GM18517 (cell line): ENCODE measurements at regions not wholly inside any gene's neighbourhood (a gene's known extent, or its start where the extent isn't known, plus 50 kb on each side); places are given as distances from the start of the nearest gene placed in this dataset.

Experiments used
- ATAC-seq: cut with Tn5 transposase; IDR thresholded peaks from one replicate; pipeline ENCODE4 v1.9.1; 2021; ENCODE audit warnings: mild to moderate bottlenecking, moderate library complexity; ENCODE audit not compliant: unreplicated experiment

DNA sequence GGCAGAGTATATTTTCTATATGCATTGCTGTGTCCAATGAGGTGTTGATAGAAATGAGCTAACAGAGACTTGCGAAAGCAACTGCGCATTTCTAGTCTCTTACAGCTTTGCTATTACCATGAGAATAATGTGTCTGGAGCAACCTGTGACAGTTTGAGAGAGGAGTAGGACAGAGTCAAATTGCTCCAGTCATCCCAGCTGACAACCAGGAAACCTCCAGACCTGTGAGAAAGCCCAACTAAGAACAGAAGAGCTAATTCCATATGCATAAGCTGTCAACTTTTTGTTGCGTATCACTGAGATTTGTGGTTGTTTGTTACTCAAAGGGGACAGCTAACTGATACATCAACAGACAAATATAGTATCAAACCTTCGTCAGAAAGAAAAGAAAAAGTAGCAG is 354.1 kb upstream of the LRRC7 start:
- ATAC-seq, result no peak

DNA sequence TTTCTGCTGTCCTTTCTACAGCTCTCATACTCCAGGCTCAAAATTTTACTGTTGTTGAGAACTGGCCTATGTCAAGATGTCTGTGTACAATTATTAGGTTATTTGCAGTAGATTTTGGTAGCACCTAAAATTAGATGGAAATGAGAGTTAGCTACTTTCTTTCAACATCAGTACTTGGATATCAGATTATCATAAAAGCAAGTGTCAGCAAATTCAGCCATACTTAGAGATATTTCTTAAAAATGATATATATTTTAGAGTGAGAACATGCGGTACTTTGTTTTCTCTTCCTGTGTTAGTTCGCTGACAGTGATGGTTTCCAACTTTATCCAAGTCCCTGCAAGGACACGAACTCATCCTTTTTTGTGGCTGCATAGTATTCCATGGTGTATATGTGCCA is 351.8 kb upstream of the LRRC7 start:
- no peak for ATAC-seq

DNA sequence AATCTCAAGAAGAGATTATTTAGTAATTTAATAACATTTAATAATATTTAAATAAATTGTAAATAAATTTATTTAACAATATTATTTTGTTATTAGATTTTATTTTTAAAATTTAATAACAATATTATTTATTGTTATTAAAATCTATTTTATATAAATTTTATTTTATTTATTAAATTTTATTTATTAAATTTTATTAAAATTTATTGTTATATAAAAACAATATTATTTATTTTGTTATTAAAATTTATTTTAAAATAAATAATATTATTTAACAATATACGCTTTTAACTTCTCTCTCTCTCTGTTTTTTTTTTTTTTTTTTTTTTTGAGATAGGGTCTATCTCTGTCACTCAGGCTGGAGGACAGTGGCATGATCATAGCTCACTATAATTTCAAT is 347.1 kb upstream of the LRRC7 start:
- no peak for ATAC-seq

DNA sequence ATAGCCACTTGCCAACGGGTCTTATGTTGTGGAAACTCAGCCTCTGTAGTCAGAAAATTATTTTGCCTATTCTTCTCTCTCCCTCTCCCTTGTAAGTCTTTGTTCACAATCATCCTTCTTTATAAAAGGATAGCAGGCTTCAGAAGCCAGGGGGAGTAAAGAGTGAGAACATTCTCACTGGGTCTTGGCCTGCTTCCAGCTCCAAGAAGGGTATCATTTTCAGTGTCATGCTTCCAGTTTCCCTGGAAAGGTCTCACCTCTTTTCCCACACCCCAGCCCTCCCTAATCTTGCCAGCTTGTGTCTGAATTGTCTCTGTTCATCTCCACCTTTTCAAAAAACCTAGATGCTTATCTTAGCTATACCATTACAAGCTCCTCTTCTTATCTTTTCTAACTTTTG is 346.2 kb upstream of the LRRC7 start:
- ATAC-seq, result no peak

DNA sequence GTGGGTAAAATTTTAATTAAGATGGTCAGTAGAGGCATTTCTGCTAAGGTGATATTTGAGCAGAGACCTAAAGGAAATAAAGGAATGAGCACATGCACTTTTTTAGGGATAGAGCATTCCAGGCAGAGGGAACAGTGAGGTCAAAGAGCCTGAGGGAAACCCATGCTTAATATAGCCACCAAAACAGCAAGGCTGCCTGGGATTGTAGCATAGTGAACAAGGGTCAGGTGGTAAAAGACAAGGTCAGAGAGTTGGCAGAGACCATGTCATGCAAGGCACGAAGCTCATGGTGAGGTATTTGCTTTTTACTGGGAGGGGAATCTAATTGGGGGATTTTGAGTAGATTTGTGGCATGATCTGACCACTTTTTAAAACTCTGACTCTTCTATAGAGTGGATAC is 344.6 kb upstream of the LRRC7 start:
- no peak for ATAC-seq

DNA sequence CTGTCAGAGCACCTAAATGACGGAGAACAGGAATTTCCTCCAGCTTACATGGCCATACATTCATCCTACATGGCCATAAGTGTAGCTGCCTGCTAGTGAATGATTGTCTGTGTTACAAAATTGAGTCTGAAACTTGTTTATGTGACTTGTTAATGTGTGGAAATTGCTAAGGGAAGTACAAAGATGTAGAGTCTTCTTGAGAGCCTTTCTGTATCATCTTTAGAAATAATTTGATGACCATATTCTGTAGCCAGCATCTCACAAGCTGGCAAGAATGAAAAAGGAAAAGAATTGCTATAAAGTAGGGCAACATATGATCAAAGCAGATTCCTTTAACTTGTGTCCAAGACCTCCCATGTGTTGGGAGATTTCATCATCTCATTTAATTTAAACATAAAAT is 339.2 kb upstream of the LRRC7 start:
- ATAC-seq, result no peak

DNA sequence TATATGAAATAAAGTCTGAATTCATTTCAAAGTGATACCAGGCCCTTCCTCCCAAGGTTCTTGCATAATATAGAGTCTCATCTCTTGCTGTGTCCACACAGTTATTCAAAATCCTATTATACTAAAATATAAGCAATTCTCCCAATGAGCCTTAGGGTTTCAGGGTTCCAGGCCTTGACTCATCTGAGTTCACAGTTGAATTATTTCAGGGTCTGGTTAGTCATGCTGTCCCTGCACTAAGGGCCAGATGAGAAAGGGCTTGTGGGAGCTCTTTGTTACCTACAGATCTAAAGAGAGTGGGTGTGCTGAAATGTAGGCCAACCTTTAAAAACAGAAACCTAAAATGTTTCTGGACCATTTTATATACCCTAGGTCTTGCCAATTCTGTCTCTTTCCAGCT is 337.5 kb upstream of the LRRC7 start:
- ATAC-seq, result no peak

DNA sequence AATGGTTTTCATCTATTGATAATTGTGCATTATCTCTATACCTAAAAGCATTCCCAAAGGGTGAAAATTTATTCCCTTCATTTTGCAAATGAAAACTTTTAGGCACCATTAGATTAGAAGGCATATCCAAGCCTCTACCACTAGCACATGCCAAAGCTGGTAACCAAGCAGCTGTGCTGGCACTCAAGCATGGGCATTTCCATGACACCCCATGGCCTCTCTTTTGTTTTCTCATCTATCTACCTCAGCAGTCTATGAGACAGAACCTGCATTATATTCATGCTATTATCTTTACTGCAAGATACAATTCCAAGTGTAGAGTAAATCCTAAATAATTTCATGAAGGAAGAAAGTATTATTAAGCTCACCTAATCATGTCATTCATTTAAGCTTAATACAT is 334.3 kb upstream of the LRRC7 start:
- no peak for ATAC-seq

DNA sequence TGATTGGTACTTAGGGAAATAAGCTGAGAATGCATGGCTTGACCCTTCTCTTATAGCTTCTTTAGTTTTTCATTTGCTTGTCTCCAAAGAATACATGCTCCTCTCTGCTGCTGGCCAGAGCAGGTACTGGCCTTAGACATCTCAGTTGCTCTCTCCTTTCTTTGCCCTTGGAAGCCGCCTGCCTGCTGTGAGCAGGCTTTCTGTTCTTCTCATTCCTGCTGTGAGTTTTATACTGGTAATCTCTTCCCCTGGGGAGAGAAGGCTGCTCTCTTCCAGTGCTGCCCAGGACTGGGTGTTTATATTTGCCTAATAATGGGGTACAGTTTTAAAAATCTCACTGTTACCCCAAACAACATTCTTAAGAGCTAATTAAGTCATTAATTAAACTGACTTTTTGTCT is 323.5 kb upstream of the LRRC7 start:
- no peak for ATAC-seq

DNA sequence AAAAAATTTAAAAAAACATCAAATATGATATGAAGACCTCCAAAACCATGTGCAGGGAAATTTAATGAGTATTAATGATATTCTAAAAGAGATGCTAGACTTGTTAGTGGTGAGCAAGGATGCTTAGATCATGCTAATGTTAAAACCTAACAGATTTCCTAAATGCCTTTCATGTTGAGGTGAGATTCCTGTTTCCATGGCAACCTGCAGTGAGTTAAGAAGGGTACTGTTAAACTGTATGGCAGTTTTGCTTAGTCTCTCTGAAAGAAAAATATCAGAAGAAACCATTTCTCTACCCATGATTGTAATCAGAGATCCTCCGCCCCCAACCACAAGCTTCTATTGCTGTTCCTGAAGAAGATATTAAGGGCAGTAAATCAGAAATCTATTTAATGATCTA is 321.6 kb upstream of the LRRC7 start:
- no peak for ATAC-seq

DNA sequence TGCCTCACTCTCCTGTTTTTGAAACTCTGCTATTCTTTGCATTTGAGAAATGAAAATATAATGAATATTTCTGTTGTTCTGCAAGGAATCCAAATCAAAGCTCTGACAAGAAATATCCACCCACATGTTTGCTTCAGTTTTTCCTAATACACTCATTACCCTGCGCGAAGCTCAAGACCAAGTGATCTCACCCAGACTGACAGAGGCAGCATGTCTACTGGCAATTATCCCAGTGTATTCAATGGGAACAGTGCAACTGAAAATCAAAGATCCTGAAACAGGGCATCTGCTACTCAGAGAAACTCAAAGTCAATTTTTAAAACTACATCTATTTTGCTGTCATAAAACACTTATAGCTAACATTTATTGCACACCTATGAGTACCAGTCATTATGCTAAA is 321.0 kb upstream of the LRRC7 start:
- ATAC-seq, result no peak

DNA sequence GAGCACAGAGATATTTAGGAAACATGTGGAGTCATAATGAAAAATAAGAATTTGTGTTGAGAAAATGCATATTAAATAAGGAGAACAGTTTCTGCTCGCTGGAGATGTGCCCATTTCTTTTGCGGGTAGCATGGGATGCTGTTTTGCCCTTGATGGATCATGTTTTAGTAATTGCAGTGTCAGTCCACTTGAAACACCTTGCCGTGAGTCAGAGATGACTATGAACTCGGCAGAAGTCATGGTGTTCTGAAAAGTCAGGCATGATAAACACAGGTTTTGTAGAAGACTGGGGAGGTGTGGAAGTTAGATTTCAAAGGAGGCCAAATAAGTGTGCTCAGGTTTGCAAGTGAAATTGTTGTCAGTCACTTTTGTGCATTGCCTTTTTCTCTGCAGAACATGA is 315.0 kb upstream of the LRRC7 start:
- ATAC-seq, result no peak

DNA sequence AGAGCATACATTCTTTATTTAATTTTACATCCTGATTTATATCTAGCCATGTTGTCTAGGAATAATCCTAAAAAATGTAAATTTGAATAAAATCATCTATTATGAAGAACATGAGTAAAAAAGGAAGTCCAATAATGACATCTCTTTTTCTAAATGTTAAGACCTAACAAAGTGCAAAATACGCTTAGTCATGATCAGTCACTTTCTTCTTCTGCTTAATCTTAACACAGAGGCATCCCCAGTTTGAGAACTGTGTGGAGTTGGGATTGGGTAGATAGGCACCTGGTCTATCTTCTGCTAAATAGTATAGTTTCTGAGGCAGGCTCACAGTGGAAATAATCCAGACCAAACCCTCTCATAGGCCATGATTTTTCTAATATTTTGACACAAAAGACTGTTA is 311.7 kb upstream of the LRRC7 start:
- no peak for ATAC-seq

DNA sequence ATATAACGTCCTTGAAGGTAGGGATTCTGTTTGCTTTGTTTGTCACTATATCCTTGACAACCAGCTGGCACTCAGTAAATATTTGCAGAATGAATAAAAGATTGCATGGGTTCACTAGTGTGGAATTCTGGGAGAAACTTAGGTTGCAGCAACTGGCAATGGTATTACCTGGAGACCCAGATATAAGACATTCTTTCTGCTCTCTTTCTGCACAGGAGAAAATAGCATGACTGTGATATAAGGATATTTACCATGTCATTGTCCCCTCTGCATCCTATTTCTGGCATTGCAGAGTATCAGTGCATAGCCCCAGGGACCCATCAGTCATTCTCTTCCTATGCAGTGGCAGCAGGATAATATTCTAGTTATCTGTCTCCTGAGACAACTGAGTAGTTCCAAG is 308.9 kb upstream of the LRRC7 start:
- ATAC-seq, result no peak

DNA sequence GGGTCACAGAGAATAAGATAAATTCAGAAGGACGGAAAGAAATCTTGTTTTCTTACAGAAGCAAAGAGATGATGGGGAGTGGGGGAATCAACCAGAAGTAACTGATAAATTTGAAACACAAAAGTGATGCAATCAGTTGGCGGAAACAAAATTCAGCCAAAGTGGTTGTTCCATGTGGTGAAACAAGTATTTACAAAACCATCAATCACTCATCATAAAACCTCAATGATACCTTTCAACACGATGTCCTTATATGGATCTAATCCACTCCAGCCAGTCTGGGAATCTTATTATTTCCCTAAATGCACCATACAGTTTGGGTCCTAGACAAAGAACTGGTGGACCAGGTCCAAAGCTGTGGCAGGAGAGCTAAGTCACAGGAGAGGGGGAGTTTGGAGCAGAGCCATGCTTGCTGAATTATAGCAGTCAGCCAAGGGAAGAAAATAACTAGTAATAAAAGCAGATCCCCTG is 303.8 kb upstream of the LRRC7 start:
- ATAC-seq, result no peak

DNA sequence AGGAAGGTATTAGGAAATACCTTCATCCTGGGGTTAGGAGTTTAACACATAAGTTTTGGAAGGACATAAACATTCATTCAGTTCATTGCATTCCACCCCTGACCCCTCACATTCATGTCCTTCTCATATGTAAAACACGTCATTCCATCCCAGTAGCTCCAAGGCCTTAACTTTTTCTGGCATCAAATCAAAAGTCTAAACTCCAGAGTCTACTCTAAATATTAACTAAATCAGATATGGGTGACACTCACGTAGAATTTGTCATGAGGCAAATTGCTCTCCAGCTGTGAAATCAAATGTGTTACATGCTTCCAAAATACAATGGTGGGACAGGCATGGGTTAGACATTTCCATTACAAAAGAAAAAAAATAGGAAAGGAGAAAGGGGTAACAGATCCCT is 298.2 kb upstream of the LRRC7 start:
- no peak for ATAC-seq

DNA sequence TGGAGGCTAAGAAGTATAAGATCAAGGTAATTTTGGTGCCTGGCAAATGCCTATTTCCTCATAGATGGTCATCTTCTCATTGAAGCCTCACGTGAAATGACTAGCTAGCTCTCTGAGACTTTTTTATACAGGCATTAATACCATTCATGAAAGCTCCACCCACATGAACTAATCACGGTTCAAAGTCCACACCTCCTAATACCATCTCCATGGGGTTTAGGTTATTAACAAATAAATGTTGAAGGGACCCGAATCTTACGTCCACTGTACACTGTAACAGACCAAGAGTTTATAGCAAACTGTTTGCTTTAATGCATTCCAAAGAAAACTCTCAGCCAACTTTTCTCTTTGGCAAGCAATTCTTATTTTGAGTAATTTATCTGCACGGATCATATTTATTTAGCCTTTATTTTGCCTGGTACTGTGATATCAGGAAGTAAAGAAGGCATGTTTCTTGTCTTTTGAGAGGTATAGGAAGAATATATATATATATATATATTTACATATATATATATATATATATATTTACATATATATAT is 296.1 kb upstream of the LRRC7 start:
- ATAC-seq, result no peak

DNA sequence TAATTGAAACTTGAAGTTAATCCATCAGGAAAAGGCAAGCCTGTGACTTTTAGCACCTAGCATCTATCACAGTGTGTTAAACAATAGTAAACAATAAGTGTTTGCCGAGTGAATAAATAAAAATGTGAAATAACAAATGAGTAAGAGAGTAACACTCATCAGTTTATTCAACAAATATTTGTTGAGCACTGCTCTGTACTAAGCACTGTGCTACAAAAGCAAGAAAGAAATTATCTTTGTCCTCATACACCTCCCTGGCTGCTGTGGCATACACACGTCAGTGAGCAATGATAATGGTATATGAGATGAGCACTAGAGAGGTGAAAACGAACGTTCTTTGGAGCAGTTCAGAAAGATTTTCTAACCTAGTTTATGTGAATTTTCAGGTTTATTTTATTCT is 295.0 kb upstream of the LRRC7 start:
- no peak for ATAC-seq

DNA sequence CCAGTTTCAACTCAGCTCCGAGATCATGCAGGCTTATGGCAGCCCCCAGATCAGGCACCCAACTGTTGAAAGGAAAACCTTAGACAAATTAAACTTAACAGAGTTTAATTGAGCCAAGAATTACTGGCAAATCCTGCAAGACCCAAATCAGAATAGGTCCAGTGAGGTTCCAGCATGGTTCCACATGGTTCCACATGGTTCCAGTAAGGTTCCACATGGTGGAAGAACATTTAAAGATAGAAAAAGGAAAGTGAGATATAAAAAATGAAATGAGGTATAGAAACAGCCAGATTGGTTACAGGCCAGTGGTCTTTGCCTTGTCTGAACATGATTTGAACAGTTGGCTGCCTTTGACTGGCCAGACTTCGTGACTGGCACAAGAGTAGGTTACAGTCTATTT is 288.8 kb upstream of the LRRC7 start:
- ATAC-seq, result no peak

DNA sequence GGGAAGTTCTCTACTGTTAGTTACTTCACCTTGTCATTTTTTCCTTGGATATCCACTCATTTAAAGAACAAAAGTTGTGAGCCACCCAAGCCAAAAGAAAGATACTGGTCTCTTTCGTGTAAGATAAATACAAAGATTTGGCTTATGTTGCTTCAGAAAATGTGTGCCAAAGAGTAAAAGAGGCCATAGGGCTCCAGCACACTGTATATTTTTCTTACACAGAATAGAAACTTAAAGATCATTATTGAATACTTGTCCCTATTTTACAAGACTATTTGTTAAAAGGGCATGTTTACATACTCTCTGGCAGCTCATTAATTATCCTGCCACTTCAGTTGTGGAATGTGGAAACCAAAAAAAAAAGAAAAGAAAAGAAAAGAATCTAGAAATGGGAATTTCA is 284.2 kb upstream of the LRRC7 start:
- ATAC-seq, result no peak

DNA sequence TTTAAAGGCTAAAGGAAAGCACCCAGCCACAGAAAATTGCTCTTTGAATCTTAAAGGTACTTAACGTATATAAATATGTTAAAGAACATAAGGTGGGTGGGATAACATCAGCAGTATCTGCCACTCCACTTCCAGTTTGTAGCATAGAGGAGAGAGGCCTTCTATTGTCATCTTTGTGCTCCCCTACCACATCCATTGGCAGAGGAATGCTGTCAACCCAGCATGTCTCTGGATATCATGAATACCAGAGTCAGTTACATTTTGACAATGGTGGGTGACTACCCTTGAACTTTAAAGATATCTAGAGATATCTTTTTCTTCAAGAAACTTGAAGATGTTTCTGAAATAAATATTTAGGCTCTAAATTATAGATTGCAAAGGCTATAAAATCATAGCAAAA is 283.2 kb upstream of the LRRC7 start:
- ATAC-seq, result no peak

DNA sequence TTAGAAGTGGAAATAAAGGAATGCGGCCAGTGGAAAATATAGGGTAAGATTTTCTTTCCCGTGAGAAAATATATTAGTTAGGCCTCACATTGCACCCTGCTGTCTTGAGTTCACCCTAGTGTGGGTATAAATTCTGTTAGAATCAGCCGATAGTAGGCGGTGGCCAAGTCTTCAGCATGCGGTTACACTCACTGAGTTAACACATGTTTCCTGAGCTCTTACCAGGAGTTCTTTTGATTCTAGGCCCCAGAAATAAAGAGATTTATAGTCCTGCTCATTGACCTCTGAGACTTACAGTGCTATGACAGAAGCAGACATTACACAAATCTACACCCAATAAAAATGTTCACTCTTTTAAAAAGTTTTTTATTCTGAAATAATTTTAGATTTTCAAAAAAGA is 279.3 kb upstream of the LRRC7 start:
- no peak for ATAC-seq

DNA sequence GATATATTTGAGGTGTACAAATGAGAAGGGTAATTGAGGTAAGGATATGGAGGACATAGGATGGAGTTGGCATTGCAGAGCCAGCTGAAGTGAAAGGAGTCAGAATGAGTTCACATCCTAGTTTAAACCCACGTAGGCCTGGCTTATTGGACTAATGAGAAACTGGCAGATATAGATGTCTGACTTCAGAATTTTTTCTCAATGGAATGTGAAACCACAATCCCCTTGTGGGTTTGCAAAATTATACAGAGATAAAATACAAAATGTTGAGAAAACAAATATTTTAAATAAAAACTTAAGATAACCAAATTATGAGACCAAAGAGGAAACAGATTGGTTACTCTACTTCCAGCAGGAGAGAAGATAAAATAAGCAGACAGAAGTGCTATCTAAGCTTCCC is 277.4 kb upstream of the LRRC7 start:
- no peak for ATAC-seq

DNA sequence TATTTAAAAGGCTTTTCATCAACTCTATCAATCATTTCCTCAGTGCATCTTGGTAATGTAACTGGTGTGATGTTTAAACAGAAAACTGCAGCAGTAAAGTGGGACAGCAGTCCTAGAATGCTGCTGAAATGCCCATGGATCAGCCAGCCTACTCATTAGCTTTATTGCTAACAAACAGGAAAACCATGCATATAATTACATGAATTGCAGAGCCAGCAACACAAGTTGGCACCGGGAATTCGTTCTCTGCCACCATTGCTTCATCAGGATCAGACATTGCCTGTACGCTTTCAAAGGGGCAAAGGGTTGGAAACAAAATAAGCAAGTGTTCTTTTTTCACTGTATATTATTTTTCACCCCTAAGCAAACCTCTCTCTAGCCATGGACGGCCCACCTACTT is 276.2 kb upstream of the LRRC7 start:
- ATAC-seq, result no peak
